Panc1 (cell line): ENCODE measurements at regions not wholly inside any gene's neighbourhood (a gene's known extent, or its start where the extent isn't known, plus 50 kb on each side); places are given as distances from the start of the nearest gene placed in this dataset.

ENCODE experiments used
- ATAC-seq: fragments of 200-7000 bp; cut with Tn5 transposase; 2 replicates; pipeline ENCODE4 v1.9.1; 2020; ENCODE audit warnings: mild to moderate bottlenecking, moderate library complexity
- BruUV-seq: library from RNA; stranded (reverse); fragments of 400-500 nt; replicated peaks from 2 replicates; lab custom pipeline; 2021; lab: Mats Ljungman, UMichigan
- CTCF ChIA-PET: fragments of 300-600 bp; sonication (Branson Sonifier 250); formaldehyde crosslinking; loops from one replicate; lab custom pipeline; 2022; ENCODE audit warnings: antibody characterized with exemption; lab: Charles Lee
- POLR2A ChIA-PET: fragments of 300-600 bp; sonication (Branson Sonifier 250); formaldehyde crosslinking; loops from one replicate; lab custom pipeline; 2022; ENCODE audit warnings: antibody characterized with exemption; lab: Charles Lee
- DNase-seq: peaks from one replicate; pipeline ENCODE4 v3.0.0-alpha.2; 2010; ENCODE audit warnings: low read depth, low spot score
- H3K27ac ChIP-seq: 2 replicates; pipeline ENCODE4 v1.5.1; 2011; ENCODE audit warnings: mild to moderate bottlenecking, low read length, inconsistent platforms
- H3K27me3 ChIP-seq: fragments of 200-500 bp; sonication (Bioruptor generic); 2 replicates; pipeline ENCODE4 v1.6.0; 2014; ENCODE audit warnings: low read length, inconsistent platforms; ENCODE audit not compliant: control insufficient read depth, insufficient read depth
- H3K36me3 ChIP-seq: fragments of 200-500 bp; sonication (Bioruptor generic); 2 replicates; pipeline ENCODE4 v1.5.1; 2014; ENCODE audit warnings: inconsistent platforms, mild to moderate bottlenecking, low read length, moderate library complexity; ENCODE audit not compliant: control insufficient read depth, insufficient read depth
- H3K4me1 ChIP-seq: 2 replicates; pipeline ENCODE4 v1.5.1; 2011; ENCODE audit warnings: inconsistent platforms, mild to moderate bottlenecking, low read length, moderate library complexity; ENCODE audit not compliant: control insufficient read depth, insufficient read depth
- H3K4me3 ChIP-seq, 2 experiments: 2 replicates each; pipeline ENCODE4 v1.5.1; 2011 to 2012; ENCODE audit warnings: low read depth in 2 of 2, low read length in 2 of 2, mild to moderate bottlenecking in 2 of 2, inconsistent platforms in 1 of 2, moderate library complexity in 1 of 2
- H3K9me3 ChIP-seq: fragments of 200-500 bp; sonication (Bioruptor generic); 2 replicates; pipeline ENCODE4 v1.5.1; 2014; ENCODE audit warnings: low read depth, mild to moderate bottlenecking, inconsistent platforms, low read length, moderate library complexity; ENCODE audit not compliant: control insufficient read depth, insufficient read depth
- POLR2AphosphoS5 ChIP-seq: IDR thresholded peaks from 2 replicates; pipeline ENCODE4 v1.6.1; 2012; ENCODE audit warnings: mild to moderate bottlenecking, low read depth, low read length, moderate library complexity
- SIN3A ChIP-seq: IDR thresholded peaks from 2 replicates; pipeline ENCODE4 v1.6.1; 2012; ENCODE audit warnings: low read depth, mild to moderate bottlenecking, low read length, moderate library complexity, borderline replicate concordance; ENCODE audit not compliant: insufficient read depth
- TCF7L2 ChIP-seq: IDR thresholded peaks from 2 replicates; pipeline ENCODE4 v1.6.1; 2011; ENCODE audit warnings: mild to moderate bottlenecking, low read depth, low read length, inconsistent platforms
- in situ Hi-C: cut with HindIII; loops from 2 replicates; pipeline ENCODE4 v1.10.0; 2016; ENCODE audit warnings: low sequenced_read_pairs, low pct_unique_long_range_greater_than_20kb
- intact Hi-C: fragments of 100-400 bp; cut with micrococcal nuclease; formaldehyde crosslinking; loops from one replicate; pipeline ENCODE4 v1.10.0; 2022; ENCODE audit not compliant: unreplicated experiment
- TF ChIP-seq, protein P1 (sequence below), 2 experiments: IDR thresholded peaks; 2 replicates each; pipeline ENCODE4 v1.6.1; 2011 to 2012; ENCODE audit warnings: low read depth in 2 of 2, control low read depth in 1 of 2, low read length in 1 of 2, mild to moderate bottlenecking in 1 of 2, moderate library complexity in 1 of 2; ENCODE audit not compliant: insufficient read depth in 1 of 2
- TF ChIP-seq, protein P2 (sequence below): fragments of 450-650 bp; IDR thresholded peaks from 2 replicates; pipeline ENCODE4 v1.5.1; 2017; ENCODE audit warnings: mild to moderate bottlenecking

- ChIA-PET CTCF (no interaction called here), POLR2A (no interaction called here)
- Histone ChIP-seq H3K27ac (no peak overlapping the region), H3K27me3 (no peaks in the 10 kb centered on the region; the same call in 1 of the 2 replicates), H3K9me3 (no peaks in the 10 kb centered on the region), H3K36me3 (no peaks in the 10 kb centered on the region), H3K4me1 (no peaks in the 10 kb centered on the region), H3K4me3 (no peak overlapping the region)
- TF ChIP-seq POLR2AphosphoS5 (no peak), TCF7L2 (no peak), SIN3A (no peak)
- TF ChIP-seq, protein P1, sequence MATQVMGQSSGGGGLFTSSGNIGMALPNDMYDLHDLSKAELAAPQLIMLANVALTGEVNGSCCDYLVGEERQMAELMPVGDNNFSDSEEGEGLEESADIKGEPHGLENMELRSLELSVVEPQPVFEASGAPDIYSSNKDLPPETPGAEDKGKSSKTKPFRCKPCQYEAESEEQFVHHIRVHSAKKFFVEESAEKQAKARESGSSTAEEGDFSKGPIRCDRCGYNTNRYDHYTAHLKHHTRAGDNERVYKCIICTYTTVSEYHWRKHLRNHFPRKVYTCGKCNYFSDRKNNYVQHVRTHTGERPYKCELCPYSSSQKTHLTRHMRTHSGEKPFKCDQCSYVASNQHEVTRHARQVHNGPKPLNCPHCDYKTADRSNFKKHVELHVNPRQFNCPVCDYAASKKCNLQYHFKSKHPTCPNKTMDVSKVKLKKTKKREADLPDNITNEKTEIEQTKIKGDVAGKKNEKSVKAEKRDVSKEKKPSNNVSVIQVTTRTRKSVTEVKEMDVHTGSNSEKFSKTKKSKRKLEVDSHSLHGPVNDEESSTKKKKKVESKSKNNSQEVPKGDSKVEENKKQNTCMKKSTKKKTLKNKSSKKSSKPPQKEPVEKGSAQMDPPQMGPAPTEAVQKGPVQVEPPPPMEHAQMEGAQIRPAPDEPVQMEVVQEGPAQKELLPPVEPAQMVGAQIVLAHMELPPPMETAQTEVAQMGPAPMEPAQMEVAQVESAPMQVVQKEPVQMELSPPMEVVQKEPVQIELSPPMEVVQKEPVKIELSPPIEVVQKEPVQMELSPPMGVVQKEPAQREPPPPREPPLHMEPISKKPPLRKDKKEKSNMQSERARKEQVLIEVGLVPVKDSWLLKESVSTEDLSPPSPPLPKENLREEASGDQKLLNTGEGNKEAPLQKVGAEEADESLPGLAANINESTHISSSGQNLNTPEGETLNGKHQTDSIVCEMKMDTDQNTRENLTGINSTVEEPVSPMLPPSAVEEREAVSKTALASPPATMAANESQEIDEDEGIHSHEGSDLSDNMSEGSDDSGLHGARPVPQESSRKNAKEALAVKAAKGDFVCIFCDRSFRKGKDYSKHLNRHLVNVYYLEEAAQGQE (IDR thresholded peaks at IDR 0.05; ENCODE audit: insufficient read depth in 1 of 2, low read depth in 2 of 2, low read length in 1 of 2), result no peak
- TF ChIP-seq, protein P2, sequence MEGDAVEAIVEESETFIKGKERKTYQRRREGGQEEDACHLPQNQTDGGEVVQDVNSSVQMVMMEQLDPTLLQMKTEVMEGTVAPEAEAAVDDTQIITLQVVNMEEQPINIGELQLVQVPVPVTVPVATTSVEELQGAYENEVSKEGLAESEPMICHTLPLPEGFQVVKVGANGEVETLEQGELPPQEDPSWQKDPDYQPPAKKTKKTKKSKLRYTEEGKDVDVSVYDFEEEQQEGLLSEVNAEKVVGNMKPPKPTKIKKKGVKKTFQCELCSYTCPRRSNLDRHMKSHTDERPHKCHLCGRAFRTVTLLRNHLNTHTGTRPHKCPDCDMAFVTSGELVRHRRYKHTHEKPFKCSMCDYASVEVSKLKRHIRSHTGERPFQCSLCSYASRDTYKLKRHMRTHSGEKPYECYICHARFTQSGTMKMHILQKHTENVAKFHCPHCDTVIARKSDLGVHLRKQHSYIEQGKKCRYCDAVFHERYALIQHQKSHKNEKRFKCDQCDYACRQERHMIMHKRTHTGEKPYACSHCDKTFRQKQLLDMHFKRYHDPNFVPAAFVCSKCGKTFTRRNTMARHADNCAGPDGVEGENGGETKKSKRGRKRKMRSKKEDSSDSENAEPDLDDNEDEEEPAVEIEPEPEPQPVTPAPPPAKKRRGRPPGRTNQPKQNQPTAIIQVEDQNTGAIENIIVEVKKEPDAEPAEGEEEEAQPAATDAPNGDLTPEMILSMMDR, result no peak
- intact Hi-C loops, result no loop called here
- no peak for DNase-seq
- ATAC-seq, result no peak
- in situ Hi-C loops, result no loop called here
- no TSS peak for BruUV-seq
Measured at GRCh38 chr16:6012716-6013115, 915.1 kb upstream of the EEF2KMT start.

GRCh38 chr16:6009151-6009550, 911.6 kb upstream of the EEF2KMT start:
- intact Hi-C loops, result no loop called here
- no peaks in the 10 kb centered on the region for H3K9me3 ChIP-seq
- ChIA-PET POLR2A (no interaction called here), CTCF (no interaction called here)
- H3K36me3 ChIP-seq, result no peaks in the 10 kb centered on the region
- BruUV-seq, result no TSS peak
- DNase-seq (no peak), ATAC-seq (no peak)
- H3K4me3 ChIP-seq, result no peak overlapping the region
- no peaks in the 10 kb centered on the region for H3K4me1 ChIP-seq
- no peaks in the 10 kb centered on the region for H3K27me3 ChIP-seq
- no peak overlapping the region for H3K27ac ChIP-seq
- in situ Hi-C loops, result no loop called here
- no peak for TF ChIP-seq TCF7L2
- no peak for TF ChIP-seq SIN3A
- TF ChIP-seq POLR2AphosphoS5, result no peak
- TF ChIP-seq, protein P2, result no peak
- TF ChIP-seq, protein P1 (IDR thresholded peaks at IDR 0.05; ENCODE audit: insufficient read depth in 1 of 2, low read depth in 2 of 2, low read length in 1 of 2), result no peak
